GM21723 (cell line): ENCODE measurements at regions not wholly inside any gene's neighbourhood (a gene's known extent, or its start where the extent isn't known, plus 50 kb on each side); places are given as distances from the start of the nearest gene placed in this dataset.

Source experiments
- ATAC-seq: cut with Tn5 transposase; IDR thresholded peaks from one replicate; pipeline ENCODE4 v1.9.1; 2021; ENCODE audit warnings: mild to moderate bottlenecking, moderate library complexity; ENCODE audit not compliant: unreplicated experiment

DNA sequence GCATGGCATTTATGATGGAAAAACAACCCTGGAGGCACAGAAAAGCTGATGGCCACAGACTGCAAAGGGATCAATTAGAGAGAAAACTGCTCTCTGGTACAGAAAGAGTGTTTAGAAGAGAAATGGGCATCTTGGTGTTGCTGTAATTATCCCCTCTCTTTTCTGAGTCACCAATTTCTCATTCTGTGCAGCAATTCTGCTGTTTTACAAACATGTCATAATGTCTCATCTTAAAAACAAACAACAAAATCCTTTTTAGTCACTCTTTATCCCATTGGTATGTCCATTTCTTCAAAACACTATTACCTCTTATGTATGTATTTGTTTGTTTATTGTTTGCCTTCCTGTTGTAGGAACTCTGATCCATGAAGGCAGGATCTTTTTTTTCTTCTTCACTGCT is 73.9 kb upstream of the HK2 start:
- no peak for ATAC-seq

DNA sequence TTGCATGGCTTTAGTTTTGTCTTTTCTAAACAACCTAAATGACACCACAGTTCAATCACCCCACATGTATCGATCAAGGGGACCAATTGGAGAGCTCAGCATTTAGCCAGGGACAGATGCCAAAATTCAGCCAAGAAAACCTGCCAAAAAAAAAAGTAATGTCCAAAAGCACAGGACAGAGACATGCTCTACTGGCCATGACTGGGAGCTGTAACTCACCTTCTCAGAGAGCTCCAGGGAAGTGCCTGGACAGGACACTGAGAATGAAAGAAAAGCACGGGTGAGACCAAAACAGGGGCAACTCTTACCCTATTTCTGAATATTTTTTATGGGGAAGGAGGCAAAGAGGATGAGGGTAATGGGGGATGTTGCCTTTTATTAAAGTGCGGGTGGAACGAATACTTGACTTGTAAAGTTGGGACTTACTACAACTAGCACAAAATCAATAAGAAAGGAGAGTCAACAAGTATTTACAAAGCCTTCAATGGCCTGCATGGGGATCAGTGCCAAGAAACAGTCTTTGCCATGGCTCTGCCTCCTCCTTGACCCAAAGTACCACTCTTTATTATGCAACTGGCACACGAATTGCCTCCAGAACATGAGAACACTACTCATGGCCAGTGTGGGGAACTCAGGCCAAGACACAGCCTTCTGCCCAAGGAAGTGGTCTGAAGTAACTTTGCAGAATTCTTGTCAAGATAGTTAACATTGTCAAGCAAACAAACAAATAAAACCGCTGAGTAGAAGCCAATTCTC is 72.9 kb upstream of the HK2 start:
- no peak for ATAC-seq

DNA sequence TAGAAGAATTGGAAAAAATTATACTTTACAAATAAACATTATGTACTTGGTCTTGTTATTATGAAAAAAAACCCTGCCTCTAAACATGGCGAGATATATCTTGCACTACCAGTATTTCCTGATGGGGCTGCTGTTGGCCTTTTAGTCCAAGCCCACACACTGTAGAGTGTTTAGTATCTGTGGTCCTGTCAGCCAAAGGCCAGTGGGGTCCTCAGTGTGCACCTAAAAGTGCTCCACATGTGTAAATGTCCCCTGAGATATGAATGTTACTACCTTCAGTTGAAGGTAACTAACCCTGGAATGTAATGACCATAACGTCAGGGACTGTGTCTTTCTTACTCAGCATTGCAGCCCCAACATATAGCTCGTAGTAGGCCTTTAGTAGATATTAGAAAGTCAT is 71.1 kb upstream of the HK2 start:
- ATAC-seq = no peak

DNA sequence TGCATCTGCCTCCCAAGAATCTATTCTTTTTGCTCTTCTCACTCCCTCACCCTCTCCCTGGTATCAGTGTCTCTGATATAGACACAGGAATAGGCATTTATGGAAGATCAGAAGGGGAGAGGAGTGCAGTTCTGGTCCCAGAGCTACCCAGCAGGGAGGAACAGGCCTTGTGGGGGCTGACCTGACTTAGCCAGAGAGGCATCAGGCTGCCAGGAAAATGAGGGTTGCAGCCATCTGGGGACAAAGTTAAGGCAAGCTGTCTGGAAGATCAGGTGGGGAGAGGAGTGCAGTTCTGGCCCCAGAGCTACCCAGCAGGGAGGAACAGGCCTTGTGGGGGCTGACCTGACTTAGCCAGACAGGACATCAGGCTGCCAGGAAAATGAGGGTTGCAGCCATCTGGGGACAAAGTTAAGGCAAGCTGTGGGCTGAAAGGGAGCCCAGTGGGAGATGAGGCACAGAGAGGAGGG is 69.9 kb upstream of the HK2 start:
- no peak for ATAC-seq

DNA sequence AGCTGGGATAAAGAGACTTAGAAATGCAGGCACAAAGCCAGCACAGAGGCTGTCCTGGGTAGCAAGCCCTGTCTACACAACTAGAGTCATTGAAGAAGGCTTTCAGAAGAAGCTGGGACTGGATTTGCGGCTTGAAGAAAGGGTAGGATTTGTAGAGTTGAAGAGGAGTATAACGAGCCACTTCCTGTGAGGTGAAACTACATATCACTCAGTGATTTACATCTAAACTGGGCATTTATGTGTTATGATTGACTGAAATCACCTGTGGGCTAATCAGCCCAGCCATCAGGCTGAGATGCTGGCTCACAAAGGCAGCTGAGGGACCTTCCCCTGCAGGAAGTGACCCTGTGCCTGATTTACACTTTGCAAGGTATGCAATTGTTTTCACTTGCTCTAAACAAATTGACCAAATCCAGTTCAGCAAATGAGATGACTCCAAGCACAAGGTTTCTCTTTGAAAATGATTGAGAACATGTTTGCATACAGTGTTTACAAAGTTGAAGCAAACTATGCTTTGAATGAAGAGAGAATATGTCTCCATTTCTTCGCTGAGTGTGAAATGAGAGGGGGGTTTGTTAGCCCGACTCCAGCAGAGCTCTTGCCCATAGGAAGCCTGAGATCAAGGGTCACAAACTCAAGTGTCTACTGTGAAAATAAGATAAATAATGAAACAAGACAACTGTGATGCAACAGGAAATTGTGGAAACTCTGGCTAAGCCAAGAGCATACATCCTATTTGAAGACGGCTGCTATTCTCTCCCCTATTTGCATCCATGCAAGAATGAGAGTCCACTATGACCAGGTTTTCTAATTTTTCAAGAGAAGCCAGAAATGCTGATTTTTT is 69.3 kb upstream of the HK2 start:
- ATAC-seq = peak; percentile 47

DNA sequence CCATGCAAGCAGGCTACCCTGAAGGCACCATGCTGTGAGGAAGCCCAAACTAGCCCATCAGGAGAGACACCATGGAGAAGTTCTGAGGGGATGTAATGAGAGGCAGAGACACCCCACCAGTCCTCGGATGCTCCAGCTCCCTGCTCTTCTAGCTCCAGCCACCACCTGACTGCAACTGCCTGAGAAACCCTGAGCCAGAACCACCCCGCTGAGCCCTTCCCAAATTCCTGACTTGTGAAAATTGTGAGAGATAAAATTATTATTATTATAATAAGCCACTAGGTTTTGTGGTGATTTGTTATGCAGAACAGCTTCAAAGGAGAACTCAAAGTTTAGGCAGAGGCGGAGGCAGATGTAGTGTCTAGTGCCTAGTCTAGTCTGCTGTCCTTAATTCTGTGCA is 67.1 kb upstream of the HK2 start:
- ATAC-seq = no peak

DNA sequence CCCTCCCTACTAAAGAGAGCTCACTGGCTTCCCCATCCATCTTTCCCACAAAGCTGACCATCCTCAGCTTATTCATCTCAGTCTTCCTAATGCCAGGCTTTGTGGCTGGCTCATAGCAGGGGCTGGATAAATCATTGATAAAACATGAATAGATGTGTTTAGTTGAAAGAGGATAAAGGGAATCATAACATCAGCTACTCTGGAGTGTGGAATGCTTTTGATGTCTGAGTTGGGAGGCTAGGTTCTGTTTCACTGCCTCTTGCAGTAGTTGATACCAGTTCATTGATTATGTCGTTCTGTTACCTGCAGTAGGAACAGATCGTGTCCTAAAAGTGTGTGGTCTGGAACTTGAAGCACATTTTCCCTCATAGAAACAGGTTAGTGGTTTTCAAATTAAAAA is 66.3 kb upstream of the HK2 start:
- ATAC-seq = no peak

DNA sequence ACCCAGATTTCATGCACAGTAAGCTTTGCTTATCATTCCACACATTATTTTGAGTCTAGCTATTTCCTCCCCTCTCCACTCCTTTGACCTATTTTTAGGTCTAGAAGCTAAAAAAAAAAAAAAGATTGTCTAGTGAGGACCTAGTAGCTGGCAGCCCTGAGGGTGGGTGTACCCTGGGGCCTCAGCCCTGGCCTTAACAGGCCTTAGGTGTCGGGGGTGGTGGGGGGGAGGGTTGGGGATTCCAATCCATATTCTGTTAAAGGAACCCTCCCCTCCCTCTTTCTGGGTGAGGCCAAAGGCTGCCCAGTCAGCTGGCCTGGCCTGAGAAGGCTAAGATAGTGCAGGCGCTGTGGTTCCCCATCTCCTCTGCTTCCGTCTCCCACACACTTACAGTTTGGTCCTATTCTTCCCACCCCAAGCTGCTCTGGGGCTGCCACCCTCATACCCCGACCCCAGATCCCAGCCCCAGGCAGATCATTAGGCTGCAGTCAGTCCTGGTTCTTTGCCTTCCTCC is 65.5 kb upstream of the HK2 start:
- no peak for ATAC-seq

DNA sequence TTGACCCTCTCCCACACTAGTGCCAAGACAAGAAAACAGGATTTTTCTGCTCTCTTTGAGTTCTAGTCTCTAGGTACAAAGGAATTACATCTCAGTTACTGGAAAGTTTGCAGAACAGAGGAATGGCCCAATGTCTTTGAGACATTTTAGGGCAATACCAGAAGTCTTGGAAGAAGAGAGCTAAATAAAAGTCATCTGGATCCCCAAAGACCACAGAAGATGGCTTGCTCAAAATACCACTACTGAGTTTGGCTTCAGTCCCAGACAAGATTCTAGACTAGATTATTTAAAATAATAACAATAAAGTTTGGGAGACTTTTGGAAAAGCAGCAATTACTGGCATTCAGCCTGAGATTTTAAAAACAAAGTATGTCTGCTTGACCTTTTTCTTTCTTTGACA is 61.9 kb upstream of the HK2 start:
- ATAC-seq = no peak

DNA sequence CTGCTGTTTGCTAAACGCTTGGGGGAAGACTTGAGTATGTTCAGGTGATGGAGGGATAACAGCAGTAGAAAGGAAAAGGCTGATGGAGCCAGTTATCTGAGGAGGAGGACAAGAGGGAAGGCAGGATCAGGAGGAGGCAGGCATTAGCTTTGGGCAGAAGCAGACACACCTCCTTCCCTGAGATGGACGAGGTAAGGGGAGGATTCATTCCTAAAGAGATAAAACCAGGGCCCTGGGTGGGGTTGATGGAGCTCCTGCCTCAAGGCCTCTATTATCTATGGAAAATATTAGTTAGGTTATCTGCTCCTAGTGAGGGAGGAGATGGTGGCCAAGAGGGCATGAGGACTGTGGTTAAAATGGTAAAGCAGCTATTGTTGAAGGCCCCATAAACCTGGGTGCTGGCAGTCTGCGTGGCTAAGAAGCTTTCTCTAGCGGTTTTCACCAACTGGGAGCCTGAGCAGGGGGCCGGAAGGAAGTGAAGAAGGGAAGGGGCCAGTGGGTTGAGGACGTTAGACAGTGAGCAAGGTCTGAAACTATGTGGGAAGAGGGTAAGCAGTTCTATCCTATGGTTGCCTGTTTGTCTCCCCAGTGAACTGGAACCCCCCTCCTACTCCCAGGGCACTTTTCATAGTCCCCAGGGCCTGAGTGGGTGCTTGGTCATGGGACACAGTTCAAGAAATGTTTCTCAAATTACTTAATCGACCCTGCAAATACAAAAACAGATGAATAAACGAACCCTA is 56.6 kb upstream of the HK2 start:
- peak; percentile 78 for ATAC-seq

DNA sequence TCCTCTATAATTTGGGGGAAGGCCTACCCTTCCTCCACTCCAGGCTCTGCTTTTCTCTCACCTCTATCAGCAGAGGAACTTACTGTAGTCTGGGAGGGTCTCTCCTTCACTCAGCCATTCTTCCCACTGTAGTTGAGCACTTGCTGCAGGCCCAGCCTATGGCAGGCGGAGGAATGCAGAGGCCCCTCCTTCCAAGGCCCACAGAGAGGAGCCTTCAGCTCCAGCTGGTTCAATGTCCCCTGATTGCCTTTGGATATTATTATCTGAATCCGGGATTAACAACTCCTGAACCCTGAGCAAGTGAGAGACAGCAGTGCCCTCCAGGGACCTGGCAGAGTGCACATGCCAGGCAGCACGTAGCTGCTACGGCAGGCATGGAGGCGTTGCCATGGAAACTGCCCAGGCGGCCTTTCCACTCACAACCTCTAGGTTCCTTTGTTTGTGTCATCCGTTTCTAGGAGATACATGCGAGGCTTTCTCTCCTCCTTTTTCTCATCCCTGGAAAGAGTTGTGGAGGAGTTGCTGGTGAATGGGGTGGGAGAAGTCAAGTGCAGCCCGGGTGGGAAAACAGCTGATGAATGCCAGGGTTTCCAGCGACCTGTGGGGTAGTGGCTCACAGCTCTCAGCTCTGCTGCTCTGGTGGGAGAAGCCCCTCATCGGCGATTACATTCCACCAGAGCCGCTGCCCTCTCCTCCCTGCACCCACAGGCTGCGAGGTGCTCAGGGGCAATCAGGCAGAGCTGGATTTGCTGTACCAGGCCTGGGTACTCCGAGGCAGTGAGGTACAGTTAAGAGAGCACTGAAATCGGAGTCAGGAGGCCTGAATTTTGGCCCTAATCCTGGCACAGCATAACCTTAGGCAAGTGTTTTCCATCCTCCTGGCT is 55.3 kb upstream of the HK2 start:
- ATAC-seq = peak; percentile 16

DNA sequence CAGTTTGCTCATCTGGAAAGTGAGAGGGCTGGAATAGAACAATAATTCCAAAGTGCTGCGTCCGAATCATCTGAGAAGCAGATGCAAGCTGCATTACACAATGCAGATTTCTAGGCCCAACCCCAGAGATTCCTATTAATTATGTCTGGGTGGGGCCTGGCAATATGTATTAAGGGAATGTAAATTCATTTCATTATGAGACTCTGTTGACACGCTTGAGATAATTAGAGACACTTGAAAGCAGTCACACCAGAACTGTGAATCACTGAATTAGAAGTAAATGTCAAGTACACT is 54.7 kb upstream of the HK2 start:
- ATAC-seq = no peak

DNA sequence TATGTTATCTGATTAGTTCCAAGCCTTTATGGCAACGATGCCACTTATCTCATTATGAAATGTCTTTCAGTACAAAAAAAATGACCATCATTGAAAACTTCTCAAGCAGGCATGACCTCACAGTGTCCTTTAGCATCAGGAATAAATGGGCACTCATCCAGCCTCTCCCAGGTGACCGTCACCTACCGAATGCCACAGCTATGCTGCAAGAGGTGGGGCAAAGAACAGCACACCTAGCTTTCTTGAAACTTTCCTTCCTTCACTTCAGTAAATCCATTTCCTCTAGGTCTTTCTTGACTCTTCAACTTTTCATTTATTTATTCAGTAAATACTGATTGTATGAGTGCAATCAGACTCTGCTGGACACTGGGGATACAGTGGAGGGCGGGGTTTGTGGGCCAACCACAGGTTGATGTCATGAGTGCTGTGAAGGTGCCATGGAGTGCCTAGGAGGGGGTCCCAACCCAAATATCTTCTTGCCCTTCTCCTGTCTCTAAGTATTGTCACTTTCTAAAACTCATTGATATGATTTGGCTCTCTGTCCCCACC is 54.3 kb upstream of the HK2 start:
- no peak for ATAC-seq
